ENCODE measurements at regions not wholly inside any gene's neighbourhood (a gene's known extent, or its start where the extent isn't known, plus 50 kb on each side); places are given as distances from the start of the nearest gene placed in this dataset.

DNA sequence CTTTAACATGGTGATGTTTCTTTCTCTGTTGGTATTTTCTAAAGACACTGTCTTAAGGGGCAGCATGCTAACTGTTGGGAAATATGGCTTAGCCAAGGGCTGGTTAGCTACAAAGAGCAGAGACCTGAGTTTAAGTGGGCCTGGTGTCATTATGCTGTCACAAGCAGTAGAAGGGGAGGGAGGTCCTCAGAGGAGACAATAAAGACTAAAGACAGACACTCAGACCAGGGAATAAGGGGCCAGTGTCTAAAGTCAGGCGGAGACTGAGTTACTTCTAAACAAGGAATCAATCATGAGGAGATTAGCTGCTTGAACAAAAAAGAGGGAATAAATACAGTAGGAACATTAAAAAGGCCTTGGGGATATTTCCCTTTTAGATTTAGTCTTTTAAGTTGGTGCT lies 142.7 kb upstream of the DPPA4 start:
- Histone ChIP-seq H3K9ac (ENCODE audit: low read length) (no peak overlapping the region), H3F3A (ENCODE audit: insufficient read depth, low read length) (no peaks in the 10 kb centered on the region), H3K4me3 (ENCODE audit: low read length) (no peak overlapping the region), H3K27me3 (replicated peaks; ENCODE audit: insufficient read depth, low read length) (no peaks in the 10 kb centered on the region), H3K9me3 (replicated peaks; ENCODE audit: insufficient read depth, low read length) (no peaks in the 10 kb centered on the region), H4K20me1 (ENCODE audit: insufficient read depth, low read length) (no peaks in the 10 kb centered on the region), H3K79me2 (ENCODE audit: low read length) (no peaks in the 10 kb centered on the region), H3K4me1 (ENCODE audit: low read length) (no peaks in the 10 kb centered on the region), H3K9me2 (replicated peaks; ENCODE audit: insufficient read depth, low read length) (no peaks in the 10 kb centered on the region), H3K27ac (ENCODE audit: low read length) (no peak overlapping the region), H2AFZ (ENCODE audit: low read length) (no peak overlapping the region), H3K4me2 (ENCODE audit: low read depth, low read length) (no peak overlapping the region), H3K36me3 (replicated peaks; ENCODE audit: insufficient read depth, low read length) (no peaks in the 10 kb centered on the region)
- TF ChIP-seq EZH2phosphoT487 (IDR thresholded peaks at IDR 0.05; ENCODE audit: low read length) = no peak
- no peak for TF ChIP-seq EZH2 (optimal IDR thresholded peaks at IDR 0.05; ENCODE audit: low read depth, low read length)
- TF ChIP-seq, protein P1, sequence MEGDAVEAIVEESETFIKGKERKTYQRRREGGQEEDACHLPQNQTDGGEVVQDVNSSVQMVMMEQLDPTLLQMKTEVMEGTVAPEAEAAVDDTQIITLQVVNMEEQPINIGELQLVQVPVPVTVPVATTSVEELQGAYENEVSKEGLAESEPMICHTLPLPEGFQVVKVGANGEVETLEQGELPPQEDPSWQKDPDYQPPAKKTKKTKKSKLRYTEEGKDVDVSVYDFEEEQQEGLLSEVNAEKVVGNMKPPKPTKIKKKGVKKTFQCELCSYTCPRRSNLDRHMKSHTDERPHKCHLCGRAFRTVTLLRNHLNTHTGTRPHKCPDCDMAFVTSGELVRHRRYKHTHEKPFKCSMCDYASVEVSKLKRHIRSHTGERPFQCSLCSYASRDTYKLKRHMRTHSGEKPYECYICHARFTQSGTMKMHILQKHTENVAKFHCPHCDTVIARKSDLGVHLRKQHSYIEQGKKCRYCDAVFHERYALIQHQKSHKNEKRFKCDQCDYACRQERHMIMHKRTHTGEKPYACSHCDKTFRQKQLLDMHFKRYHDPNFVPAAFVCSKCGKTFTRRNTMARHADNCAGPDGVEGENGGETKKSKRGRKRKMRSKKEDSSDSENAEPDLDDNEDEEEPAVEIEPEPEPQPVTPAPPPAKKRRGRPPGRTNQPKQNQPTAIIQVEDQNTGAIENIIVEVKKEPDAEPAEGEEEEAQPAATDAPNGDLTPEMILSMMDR (IDR thresholded peaks at IDR 0.05; ENCODE audit: low read length) = no peak
- no peak for DNase-seq

DNA sequence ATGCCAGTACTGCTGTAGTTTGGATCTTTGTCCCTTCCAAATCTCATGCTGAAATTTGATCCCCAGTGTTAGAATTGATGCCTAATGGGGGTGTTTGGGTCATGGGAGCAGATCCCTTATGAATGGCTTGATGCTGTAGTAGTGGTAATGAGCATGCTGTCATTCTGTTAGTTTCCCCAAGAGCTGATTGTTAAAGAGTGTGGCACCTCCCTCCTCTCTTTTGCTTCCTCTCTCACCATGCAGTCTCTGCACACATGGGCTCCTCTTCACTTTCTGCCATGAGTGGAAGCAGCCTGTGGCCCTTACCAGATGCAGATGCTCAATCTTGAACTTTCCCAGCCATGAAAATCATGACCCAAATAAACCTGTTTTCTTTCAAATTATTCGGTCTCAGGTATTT lies 141.3 kb upstream of the DPPA4 start:
- H3K27ac ChIP-seq (ENCODE audit: low read length) = no peak overlapping the region
- no peaks in the 10 kb centered on the region for H3K9me3 ChIP-seq (replicated peaks; ENCODE audit: insufficient read depth, low read length)
- H3K9me2 ChIP-seq (replicated peaks; ENCODE audit: insufficient read depth, low read length) = no peaks in the 10 kb centered on the region
- H4K20me1 ChIP-seq (ENCODE audit: insufficient read depth, low read length) = no peaks in the 10 kb centered on the region
- H3K4me3 ChIP-seq (ENCODE audit: low read length) = no peak overlapping the region
- H3K27me3 ChIP-seq (replicated peaks; ENCODE audit: insufficient read depth, low read length) = no peaks in the 10 kb centered on the region
- no peak overlapping the region for H2AFZ ChIP-seq (ENCODE audit: low read length)
- DNase-seq = no peak
- no peaks in the 10 kb centered on the region for H3F3A ChIP-seq (ENCODE audit: insufficient read depth, low read length)
- H3K4me1 ChIP-seq (ENCODE audit: low read length) = no peaks in the 10 kb centered on the region
- TF ChIP-seq, protein P1 (IDR thresholded peaks at IDR 0.05; ENCODE audit: low read length) = no peak
- TF ChIP-seq EZH2 (optimal IDR thresholded peaks at IDR 0.05; ENCODE audit: low read depth, low read length) = no peak
- TF ChIP-seq EZH2phosphoT487 (IDR thresholded peaks at IDR 0.05; ENCODE audit: low read length) = no peak
- no peak overlapping the region for H3K9ac ChIP-seq (ENCODE audit: low read length)
- no peaks in the 10 kb centered on the region for H3K79me2 ChIP-seq (ENCODE audit: low read length)
- H3K36me3 ChIP-seq (replicated peaks; ENCODE audit: insufficient read depth, low read length) = no peaks in the 10 kb centered on the region
- H3K4me2 ChIP-seq (ENCODE audit: low read depth, low read length) = no peak overlapping the region

DNA sequence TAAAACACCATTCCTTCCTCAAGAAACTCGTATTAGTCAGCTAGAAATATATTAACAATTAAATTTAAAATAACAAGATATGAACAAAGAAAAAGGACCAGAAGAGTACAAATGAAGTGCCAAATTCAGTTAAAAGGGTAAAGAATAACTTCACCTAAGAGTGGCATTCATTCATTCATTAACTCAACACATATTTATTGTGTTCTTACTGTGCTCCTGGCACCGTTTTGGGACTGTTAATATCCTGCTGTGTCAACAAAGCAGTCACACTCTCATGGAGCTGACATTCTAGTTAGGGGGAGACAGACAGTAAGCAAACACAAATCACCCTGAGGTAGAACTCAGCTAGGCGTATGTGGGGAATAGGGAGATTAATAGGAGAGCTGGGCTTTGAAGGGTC lies 123.6 kb upstream of the DPPA4 start:
- no peak for DNase-seq
- no peak overlapping the region for H2AFZ ChIP-seq (ENCODE audit: low read length)
- no peaks in the 10 kb centered on the region for H3K9me2 ChIP-seq (replicated peaks; ENCODE audit: insufficient read depth, low read length)
- H3K4me3 ChIP-seq (ENCODE audit: low read length) = no peak overlapping the region
- H3K27ac ChIP-seq (ENCODE audit: low read length) = no peak overlapping the region
- no peaks in the 10 kb centered on the region for H3K36me3 ChIP-seq (replicated peaks; ENCODE audit: insufficient read depth, low read length)
- no peaks in the 10 kb centered on the region for H3F3A ChIP-seq (ENCODE audit: insufficient read depth, low read length)
- no peaks in the 10 kb centered on the region for H3K4me1 ChIP-seq (ENCODE audit: low read length)
- no peaks in the 10 kb centered on the region for H3K79me2 ChIP-seq (ENCODE audit: low read length)
- no peaks in the 10 kb centered on the region for H4K20me1 ChIP-seq (ENCODE audit: insufficient read depth, low read length)
- no peak overlapping the region for H3K9ac ChIP-seq (ENCODE audit: low read length)
- H3K4me2 ChIP-seq (ENCODE audit: low read depth, low read length) = no peak overlapping the region
- TF ChIP-seq, protein P1 (IDR thresholded peaks at IDR 0.05; ENCODE audit: low read length) = no peak
- TF ChIP-seq EZH2 (optimal IDR thresholded peaks at IDR 0.05; ENCODE audit: low read depth, low read length) (no peak), EZH2phosphoT487 (IDR thresholded peaks at IDR 0.05; ENCODE audit: low read length) (no peak)
- no peaks in the 10 kb centered on the region for H3K27me3 ChIP-seq (replicated peaks; ENCODE audit: insufficient read depth, low read length)
- no peaks in the 10 kb centered on the region for H3K9me3 ChIP-seq (replicated peaks; ENCODE audit: insufficient read depth, low read length)
